Stimulated activated CD4-positive, alpha-beta T cell treated with anti-CD3 and anti-CD28 coated beads, Interleukin-1b, Interleukin-23, amount 100 ng/mL, for 4 hours (primary cell): ENCODE measurements at regions not wholly inside any gene's neighbourhood (a gene's known extent, or its start where the extent isn't known, plus 50 kb on each side); places are given as distances from the start of the nearest gene placed in this dataset.

Experiments used
- DNase-seq, 2 donors: peaks; one replicate each; pipeline ENCODE4 v3.0.0-alpha.2; 2020; ENCODE audit warnings: low read depth in 2 of 2

DNA sequence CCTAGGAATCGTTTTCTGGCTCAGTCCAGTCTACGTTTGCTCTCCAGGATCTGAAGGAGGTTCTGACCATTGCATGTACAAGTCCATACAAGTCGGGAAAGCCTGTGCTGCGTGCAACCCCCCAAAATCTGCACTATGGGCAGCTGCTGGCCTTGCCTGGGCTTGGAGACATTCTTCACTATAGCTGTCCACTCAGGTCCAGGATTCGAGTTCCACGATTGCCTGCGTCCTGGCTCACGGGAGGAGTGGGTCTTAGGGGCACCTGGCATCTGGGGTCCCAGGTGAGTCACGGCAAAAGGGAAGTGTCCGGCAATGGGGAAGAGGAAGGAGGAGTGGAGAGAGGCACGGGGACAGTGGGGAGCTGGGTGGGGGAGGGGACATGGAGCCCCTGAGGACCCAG lies 563.0 kb downstream of the BRD1 start:
- DNase-seq: no peak

DNA sequence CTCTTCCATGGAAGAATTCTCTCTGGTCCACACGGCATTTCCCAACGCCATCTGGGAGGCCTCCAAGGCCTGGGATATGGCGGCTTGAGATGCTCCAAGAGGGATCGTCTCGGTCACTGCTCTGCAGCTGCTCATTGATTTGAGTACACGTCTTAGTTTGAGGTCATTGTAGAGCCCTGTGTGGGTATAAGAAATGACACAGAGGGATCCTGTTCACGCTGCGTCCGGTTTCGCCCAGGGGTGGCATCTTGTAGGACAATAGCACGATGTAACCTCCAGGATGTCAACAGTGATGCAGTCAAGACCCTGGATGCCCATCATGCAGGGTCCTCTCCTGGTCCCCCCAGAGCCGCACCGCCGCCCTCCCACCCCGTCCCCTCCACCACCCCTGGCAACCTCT lies 564.6 kb downstream of the BRD1 start:
- no peak for DNase-seq

DNA sequence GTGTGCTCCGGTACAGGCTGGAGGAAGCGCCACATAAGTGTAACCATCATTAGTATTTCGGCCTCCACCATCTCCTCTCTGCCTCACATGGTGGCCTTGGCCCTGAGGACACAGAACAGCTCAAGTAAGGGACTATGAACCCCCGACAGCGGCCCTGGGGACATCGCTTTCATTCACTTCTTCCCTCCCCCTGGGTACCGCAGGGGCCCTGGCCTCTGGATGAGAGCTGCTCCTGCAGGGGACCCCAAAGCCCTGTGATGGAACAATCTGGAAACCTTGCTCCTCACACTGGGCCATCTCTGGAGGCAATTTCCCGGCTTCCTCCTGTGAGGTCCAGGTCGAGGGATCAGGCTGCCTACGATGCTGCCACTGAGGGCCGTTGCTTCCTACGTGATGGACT lies 565.5 kb downstream of the BRD1 start:
- DNase-seq: no peak

DNA sequence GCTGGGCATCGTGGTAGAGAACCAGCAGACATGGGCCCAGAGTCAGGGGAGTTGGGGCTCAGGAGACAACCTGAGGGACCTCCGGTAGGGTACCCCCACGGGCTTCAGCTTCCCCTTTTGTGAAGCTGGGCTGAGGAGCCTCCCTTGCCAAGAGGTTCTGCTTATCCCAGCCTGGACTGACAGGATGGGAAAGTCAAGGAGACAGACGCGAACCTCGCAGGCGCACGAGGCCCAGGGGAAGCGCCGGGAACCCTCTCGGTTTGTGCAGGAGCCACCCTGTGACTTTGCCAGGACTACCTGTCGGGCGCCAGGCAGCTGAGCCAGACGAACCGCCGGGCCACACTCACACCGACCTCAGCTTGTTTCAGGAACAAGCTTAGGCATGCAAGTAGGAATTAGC lies 566.1 kb downstream of the BRD1 start:
- DNase-seq: no peak

DNA sequence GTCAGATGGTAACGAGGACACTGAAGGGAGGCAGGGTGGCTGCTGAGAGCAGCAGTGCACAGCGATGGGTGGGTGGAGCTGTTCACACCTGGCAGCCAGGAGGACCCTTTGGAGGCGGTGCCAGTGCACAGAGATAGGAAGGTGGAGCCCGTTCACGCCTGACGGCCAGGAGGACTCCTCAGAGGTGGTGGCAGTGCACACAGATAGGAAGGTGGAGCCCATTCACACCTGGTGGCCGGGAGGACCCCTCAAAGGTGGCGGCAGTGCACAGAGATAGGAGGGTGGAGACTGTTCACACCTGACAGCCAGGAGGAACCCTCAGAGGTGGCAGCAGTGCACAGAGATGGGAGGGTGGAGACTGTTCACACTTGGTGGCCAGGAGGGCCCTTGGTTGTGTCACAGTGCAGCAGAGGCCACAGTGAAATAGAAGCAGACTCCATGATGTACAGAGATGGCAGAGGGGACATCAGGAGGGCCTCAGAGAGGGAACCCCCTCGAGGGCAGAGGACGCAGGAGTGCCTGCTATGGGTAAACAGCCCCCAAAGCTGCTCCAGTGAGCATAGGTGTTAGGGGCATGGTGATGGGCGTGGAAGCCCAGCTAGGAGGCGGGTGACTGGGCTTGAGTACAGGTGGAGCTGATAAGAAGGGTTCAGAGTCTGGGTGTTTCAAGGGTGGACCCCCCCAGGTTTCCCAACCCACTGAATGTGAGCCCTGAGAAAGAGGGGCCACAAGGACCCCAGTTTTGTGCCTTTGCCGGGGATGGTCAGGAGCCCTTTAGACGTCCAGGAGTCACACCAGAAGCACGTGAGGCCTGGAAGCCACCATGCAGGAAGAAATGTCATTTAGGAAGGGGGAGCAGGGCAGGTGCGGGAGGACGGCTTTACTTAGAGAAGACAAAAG lies 566.7 kb downstream of the BRD1 start:
- DNase-seq: no peak

DNA sequence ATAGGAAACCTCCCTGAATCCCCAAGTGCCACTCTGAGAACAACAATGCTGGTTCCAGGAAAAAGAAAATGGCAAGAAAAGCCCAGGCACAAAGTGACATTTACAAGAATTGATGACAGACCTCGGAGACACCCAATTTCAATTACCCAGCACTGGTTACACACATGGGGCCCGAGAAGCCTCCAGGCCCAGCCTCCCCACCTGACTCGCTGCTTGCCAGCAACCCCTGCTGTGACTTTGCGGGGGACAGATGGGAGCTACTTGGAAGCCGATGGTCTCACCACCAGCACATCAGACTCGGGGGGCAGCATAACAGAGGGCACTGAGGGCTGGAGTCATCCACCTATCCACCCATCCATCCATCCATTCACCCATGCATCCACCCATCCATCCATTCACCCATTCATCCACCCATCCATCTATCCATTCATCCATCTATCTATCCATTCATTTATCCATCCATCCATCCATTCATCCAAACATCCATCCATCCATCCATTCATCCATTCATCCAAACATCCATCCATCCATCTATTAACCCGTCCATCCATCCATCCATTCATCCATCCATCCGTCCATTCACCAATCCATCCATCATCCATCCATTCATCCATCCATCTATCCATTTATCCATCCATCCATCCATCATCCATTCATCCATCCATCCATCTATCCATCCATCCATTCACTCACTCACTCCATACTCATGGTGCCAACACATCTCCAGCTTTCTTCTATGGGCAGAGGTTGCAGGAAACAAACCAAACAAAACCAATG lies 567.6 kb downstream of the BRD1 start:
- DNase-seq: no peak

DNA sequence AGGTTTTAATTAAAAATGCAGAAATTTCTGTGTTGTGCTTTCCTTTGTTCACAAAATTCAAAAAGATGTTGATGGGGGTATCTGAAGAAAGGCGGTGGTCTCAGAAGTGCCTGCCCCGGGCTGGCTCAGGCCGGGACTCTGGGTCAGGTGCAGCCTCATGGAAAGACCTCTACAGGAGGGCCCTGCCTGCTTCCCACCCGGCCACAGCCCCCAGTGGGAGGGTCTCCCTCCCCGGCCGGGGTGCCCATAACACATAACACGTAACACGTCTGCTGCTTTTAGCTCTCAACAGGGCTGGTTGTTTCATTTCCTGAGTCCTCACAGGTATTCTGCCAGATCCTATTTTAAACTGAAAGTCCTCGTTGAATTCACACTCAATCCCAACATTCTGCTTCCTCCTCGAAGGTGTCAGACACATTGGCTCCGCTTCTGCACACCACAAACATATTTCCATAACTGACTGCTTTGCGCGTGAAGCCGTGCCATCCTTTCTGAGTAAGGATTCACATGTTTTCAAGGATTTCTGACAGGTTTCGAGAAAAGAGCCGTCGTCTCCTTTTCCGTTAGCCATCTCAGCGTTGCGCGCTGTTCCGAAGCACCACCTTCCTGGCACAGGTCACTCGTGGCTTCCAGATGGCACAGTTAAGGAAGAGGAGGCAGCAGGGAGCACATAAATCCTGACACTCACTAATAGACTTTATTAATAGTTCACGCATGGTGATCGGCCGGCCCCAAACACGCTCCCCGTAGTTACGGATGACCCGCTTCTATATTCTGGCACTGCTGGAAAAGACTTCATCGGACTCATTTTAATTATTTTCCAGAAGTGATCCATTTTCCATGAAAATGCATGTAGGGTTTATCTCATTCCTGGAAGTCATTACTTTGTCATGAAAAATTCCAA lies 569.3 kb downstream of the BRD1 start:
- DNase-seq: no peak

DNA sequence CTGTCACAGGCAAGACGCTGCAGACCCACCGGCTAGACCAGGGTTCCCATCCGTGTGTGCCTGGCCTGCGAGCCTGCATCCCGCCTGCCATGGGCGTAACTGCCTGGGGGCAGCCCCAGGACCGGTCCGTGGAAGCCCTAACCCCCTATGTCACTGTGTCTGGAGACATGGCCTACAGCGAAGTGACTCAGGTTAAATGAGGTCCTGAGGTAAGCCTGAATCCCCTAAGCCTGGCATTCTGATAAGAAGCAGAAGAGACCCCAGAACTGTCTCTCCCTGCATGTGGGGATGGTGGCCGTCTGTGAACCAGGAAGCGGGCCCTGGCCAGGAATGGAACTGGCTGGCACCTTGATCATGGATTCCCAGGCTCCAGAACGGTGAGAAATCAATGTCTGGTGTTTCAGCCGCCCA lies 570.1 kb downstream of the BRD1 start:
- no peak for DNase-seq

DNA sequence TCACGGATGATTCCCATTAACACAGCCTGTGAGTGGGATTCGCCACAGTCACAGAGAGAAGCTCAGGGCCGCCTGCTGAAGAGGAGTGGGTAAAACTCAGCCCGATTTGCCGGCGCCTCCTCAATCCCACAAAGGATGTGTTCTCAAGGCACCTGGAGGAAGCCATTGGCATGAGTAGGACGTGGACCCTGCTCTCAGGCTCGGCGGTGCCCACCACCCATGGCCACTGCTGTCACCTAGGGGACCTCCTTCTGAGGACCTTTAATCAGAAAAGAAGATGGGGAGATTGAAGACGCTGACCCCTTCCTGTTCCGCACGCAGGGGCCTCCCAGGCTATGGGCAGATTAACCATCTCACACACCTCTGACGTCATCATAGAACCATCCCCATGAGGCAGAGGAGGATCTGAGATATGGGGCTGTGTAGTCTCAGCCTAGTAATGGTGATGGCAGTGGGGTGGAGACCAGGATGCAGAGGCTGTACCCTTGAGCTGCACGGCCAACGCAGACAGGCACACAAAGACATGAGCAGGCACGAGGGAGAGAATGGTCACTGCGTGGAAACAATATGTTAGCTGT lies 571.8 kb downstream of the BRD1 start:
- no peak for DNase-seq

DNA sequence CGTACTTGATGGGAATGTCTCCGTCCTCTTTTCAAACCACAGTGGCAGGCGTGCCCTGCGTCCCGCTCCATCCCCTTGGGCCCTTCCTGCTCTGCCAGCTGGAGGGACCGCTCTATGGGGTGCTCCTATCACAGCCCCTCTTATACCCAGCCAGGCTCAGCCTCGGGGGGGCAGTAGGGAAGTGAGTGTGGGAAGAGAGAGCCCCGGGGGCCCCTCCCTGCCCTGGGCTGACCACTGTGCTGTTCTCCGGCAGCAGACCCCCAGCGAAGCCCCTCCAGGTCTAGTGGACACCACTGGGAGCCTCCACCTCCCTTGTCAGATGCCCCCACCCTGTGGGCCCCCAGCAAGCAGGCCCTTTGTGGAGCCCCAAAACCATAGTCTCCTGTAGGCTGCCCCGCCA lies 572.5 kb downstream of the BRD1 start:
- no peak for DNase-seq

DNA sequence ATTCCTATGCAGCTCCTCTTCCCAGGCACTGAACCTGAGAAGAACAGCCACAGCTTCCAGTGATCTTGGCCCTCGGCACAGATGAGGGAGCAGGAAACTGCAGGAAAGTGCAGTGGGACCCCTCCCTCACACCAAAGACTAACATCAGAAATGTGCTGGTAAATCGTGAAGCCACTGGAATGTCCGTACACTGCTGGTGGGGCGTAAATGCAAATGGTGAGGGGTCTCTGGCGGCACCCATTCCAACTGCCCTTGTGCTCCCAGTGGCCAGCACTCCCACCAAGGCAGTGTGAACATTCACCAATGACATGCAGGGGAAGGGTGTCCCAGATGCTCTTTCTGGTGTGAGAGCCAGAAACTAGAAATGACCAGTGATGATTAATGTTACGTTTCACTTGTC lies 574.0 kb downstream of the BRD1 start:
- DNase-seq: no peak

DNA sequence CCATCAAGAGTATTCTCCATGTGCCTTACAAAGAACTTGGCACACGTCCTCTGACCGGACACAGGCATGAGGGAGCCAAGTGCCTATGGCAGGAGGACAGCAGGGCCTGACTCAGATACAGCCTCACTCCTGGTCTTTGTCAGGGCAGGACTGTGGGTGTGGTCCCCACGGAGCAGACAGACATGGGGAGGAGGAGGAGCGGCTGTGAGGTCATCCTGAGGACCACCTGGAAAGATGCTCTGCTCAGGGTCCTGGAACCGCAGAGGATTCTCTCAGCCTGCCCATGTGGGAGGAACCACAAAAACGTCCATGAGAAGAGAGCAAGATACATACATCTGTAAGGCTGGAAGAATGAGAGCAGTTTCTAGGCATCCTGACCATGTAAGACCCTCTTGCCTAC lies 576.3 kb downstream of the BRD1 start:
- DNase-seq: no peak

DNA sequence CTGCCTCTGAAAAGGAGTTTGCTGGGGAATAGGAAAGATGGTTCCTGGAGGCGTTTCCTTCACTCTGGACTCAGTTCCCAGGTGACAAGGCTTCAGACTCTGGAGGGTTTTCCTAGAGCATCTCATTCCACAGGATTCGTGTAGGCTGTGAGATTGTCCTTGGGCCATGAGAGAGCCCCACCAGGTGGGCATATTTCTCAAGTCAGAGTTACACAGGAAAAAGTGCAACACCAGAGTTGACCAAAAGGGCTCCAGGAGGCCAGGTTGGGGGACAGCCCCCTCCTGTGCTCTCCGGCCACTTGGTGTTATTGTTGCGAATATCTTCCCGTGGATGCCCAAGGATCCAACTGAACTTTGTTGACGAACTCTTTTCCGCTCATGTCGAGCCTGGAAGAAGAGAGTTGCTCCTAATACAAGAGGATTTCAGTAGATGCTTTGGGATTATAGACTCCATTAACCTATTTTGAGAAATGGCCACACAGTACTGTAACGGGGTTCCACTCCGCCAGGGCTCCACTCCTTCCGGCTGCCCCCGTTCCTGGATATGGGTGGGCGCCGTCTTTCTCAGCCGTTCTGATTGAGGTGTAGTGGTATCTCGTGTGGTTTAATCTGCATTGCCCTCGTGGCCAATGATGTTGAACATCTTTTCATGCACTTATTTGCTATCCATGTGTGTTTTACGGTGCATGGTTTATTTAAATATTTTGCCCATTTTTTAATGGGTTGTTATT lies 580.3 kb downstream of the BRD1 start:
- no peak for DNase-seq

DNA sequence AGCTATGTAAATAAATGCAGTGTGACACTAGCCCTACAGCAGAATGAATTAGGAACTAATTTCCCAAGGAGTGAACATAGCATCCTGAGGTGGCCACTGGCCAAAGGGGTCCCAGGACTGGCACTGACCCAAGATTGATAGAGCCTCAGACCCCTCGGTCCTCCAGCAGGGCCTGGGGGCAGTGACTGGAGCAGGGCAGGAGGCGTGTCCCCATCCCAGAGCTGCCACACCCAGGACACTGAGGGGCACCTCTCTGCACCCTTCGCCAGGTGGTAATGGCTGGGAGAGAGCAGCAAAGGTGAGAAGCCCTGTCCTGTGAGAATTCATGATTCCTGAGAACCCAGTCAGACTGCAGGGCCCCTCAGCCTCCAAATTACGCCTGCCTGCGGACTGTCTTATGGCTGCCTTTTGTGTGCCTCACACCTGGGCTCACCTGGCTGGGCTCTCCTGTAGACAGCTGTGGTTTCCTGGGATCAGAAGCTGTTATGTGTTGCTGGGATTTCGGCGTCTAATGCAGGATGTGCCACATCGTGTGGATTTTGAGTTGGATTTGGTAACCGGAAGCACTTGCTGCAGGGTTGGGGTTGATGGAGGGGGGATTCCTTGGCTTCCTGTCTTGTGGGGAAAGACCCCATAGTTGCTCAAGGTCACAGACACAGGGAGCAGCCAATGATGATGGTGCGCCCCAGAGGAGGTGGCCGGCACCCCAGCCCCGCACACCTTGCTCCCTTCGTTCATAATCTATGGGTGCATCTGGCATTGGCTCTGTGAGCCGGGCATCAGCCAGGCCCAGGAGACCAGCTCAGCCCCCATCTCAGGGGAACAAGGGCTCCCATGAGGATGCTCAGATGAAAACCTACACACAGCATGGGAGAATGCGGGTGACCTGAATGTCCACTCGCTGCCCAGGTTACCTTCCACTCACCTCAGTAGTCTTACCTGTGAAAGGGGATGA lies 582.9 kb downstream of the BRD1 start:
- DNase-seq: no peak

DNA sequence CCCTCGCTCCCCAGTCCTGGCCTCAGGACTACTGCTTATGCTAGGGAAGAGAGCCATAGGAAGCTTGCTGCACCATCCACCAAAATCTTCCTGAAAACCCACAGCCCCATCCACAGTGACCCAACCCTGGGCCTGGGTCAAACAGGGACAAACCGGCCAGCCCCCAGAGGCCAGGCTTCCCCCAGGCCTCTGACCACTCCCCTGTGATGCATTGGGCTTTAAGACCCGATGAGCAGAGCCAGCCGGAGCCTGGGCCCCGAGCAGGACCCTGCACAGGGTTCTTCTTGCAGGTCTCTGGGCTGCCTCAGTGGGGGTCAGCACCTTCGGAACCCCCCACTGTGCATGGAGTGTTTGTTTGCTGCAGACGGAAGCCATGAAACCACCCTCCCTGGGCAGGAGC lies 583.7 kb downstream of the BRD1 start:
- no peak for DNase-seq

DNA sequence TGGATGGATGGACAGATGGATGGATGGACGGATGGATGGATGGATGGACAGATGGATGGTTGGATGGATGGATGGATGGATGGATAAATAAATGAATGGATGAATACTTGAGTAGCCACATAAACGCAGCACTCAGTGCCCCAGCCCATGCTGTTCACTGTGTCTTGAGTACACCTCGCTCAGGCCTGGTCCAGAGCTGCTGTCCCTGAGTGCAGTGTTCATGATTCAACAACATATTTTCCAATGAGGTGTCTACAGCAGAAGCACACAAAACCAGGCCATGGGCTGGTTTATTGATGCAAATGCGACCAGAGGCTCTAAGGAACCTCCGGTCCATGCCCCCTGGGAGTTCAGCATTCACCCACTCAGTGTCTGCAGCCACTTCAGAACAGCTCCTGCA lies 584.3 kb downstream of the BRD1 start:
- no peak for DNase-seq

DNA sequence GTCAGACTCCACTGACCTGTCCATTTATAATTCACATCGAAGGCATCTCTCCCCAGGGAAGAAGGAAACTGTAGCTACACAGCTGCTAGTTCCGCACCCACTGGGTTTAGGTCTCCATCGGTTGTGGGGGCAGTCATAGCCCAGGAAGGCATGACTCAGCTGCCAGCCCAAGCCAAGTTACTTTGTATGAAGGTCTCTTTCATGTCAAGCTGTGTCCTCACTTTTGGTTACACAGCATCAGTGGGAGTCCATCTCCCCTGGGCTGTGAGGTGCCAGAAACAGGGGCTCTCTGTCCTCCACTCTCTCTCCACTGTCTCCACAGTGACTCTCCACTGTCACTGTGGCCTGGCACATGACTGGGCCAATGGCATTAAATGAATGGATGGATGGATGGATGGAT lies 585.2 kb downstream of the BRD1 start:
- DNase-seq: no peak

DNA sequence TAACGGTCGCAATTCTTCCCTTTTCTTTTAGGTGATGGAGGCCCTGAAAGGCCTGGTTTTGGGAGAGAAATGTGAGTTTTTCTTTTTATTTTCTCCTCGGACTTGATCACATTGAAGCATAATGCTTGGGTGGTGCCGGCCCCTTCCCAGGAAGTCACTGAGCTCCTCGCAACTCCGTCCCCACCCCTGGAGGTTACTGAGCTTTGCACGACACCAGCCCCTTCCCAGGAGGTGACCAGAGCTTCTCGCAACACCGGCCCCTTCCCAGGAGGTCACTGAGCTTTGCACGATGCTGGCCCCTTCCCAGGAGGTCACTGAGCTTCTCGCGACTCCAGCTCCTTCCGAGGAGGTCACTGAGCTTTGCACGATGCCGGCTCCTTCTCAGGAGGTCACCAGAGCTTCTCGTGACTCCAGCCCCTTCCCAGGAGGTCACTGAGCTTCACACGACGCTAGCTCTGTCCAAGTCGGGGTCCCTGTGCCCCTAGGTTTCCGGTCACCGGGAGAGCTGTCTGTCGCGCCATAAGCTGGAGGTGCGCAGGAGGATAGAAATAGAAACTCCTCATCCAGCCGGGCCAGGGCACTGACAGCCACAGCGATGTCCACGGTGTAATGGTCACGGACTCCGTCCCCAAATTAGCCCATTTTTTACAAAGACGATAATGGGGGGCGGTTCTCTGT lies 586.4 kb downstream of the BRD1 start:
- no peak for DNase-seq

DNA sequence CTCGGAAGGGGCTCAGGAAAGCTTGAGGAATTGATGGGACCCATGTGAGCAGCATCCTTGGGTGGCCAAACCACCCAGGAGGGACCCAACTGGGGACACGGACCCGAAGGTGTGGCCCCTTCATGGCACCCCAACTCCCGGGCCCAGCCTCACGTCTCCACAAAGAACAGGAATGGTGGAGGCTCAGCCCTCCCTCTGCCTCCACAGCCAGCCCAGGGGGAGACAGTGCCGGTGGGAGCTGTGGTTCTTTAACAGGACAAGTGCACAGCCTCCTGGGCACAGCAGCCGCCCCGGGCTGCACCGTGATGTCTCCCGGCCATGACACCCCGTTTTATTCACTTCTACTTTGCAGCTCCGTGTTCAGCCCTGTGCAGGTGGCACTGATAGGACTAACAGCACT lies 587.2 kb downstream of the BRD1 start:
- no peak for DNase-seq
